GM21723 (cell line): ENCODE measurements at regions not wholly inside any gene's neighbourhood (a gene's known extent, or its start where the extent isn't known, plus 50 kb on each side); places are given as distances from the start of the nearest gene placed in this dataset.
"Not testable (repeated sequence)": the region's sequence is repeated elsewhere in the genome, so short reads cannot be mapped to it uniquely, and the experiment has no call there.

Source experiments
- ATAC-seq: cut with Tn5 transposase; IDR thresholded peaks from one replicate; pipeline ENCODE4 v1.9.1; 2021; ENCODE audit warnings: mild to moderate bottlenecking, moderate library complexity; ENCODE audit not compliant: unreplicated experiment

GRCh38 chr5:8525819-8526218, 656.9 kb downstream of the MTRR start:
- no peak for ATAC-seq

- no peak for ATAC-seq
Observed at GRCh38 chr5:8528106-8528505, 659.2 kb downstream of the MTRR start.

GRCh38 chr5:8538821-8539220, 669.9 kb downstream of the MTRR start:
- no peak for ATAC-seq

GRCh38 chr5:8540317-8540716, 671.4 kb downstream of the MTRR start:
- ATAC-seq: no peak

- no peak for ATAC-seq
Observed at GRCh38 chr5:8550921-8551320, 682.0 kb downstream of the MTRR start.

- ATAC-seq: no peak
Observed at GRCh38 chr5:8553364-8553763, 684.4 kb downstream of the MTRR start.

- no peak for ATAC-seq
Observed at GRCh38 chr5:8557728-8558127, 688.8 kb downstream of the MTRR start.

- ATAC-seq: no peak
Observed at GRCh38 chr5:8560776-8561175, 691.8 kb downstream of the MTRR start.

GRCh38 chr5:8561224-8561840, 692.4 kb downstream of the MTRR start:
- no peak for ATAC-seq

- no peak for ATAC-seq
Observed at GRCh38 chr5:8561854-8562253, 692.9 kb downstream of the MTRR start.

GRCh38 chr5:8563540-8563939, 694.6 kb downstream of the MTRR start:
- ATAC-seq: not testable (repeated sequence)

- no peak for ATAC-seq
Observed at GRCh38 chr5:8568858-8569257, 699.9 kb downstream of the MTRR start.

GRCh38 chr5:8570528-8570927, 701.6 kb downstream of the MTRR start:
- no peak for ATAC-seq

- no peak for ATAC-seq
Observed at GRCh38 chr5:8576178-8576577, 707.2 kb downstream of the MTRR start.

- no peak for ATAC-seq
Observed at GRCh38 chr5:8577792-8578191, 708.8 kb downstream of the MTRR start.

GRCh38 chr5:8580298-8580697, 711.4 kb downstream of the MTRR start:
- ATAC-seq: no peak

GRCh38 chr5:8581047-8581446, 712.1 kb downstream of the MTRR start:
- no peak for ATAC-seq

- ATAC-seq: no peak
Observed at GRCh38 chr5:8585230-8586018, 716.5 kb downstream of the MTRR start.

GRCh38 chr5:8590959-8591358, 722.0 kb downstream of the MTRR start:
- no peak for ATAC-seq

GRCh38 chr5:8598356-8598755, 729.4 kb downstream of the MTRR start:
- no peak for ATAC-seq

- ATAC-seq: no peak
Observed at GRCh38 chr5:8598996-8599395, 730.0 kb downstream of the MTRR start.

GRCh38 chr5:8600843-8601242, 731.9 kb downstream of the MTRR start:
- ATAC-seq: no peak
